HepG2 (cell line): ENCODE measurements at regions not wholly inside any gene's neighbourhood (a gene's known extent, or its start where the extent isn't known, plus 50 kb on each side); places are given as distances from the start of the nearest gene placed in this dataset.

Experiments
- ATAC-seq: fragments of 200-7000 bp; cut with Tn5 transposase; 3 replicates; pipeline ENCODE4 v1.9.1; 2020; ENCODE audit warnings: mild to moderate bottlenecking, moderate library complexity
- BruUV-seq: library from RNA; stranded (reverse); fragments of 400-500 nt; replicated peaks from 2 replicates; lab custom pipeline; 2021; lab: Mats Ljungman, UMichigan
- CTCF ChIA-PET: fragments of 300-600 bp; formaldehyde crosslinking; extraction: SDS; loops from one replicate; lab custom pipeline; 2021; ENCODE audit warnings: low total read pairs, inconsistent platforms, low intra/inter-chr PET ratio; lab: Yijun Ruan, JAX
- POLR2A ChIA-PET: fragments of 350-600 bp; sonication (Branson Sonifier 250); formaldehyde crosslinking; loops from one replicate; lab custom pipeline; 2020; ENCODE audit warnings: antibody characterized with exemption, inconsistent platforms; lab: Yijun Ruan, JAX
- DNase-seq: peaks from one replicate; pipeline ENCODE4 v3.0.0-alpha.2; 2015; ENCODE audit warnings: low spot score
- FAIRE-seq: peaks from 3 replicates; lab custom pipeline; 2011; peaks lifted over from hg19 to GRCh38; lab: Jason Lieb, UNC
- H2AFZ ChIP-seq: one replicate; pipeline ENCODE4 v1.6.1; 2011; ENCODE audit warnings: low read length, inconsistent platforms
- H3K27ac ChIP-seq: fragments of 300-600 bp; 3 replicates; pipeline ENCODE4 v1.8.0; 2011; ENCODE audit warnings: mixed run types, mild to moderate bottlenecking, mixed read lengths, low read length, inconsistent platforms; ENCODE audit not compliant: insufficient read depth; ENCODE audit errors: extremely low read length
- H3K27me3 ChIP-seq, 2 experiments: fragments of 200-600 bp in 1 of 2; 2 replicates in 1 of 2; 3 replicates in 1 of 2; pipeline versions ENCODE4 v1.6.0 to v1.8.0; 2011; ENCODE audit warnings: low read length in 2 of 2, mild to moderate bottlenecking in 2 of 2, moderate library complexity in 2 of 2, inconsistent platforms in 1 of 2; ENCODE audit not compliant: insufficient read depth in 2 of 2, control insufficient read depth in 1 of 2
- H3K36me3 ChIP-seq, 2 experiments: fragments of 200-600 bp in 1 of 2; replicated peaks in 1 of 2; 2 replicates in 1 of 2; 3 replicates in 1 of 2; pipeline versions ENCODE4 v1.5.1 to v1.8.0; 2011; ENCODE audit warnings: low read length in 2 of 2, inconsistent platforms in 1 of 2; ENCODE audit not compliant: insufficient read depth in 2 of 2, control insufficient read depth in 1 of 2
- H3K4me1 ChIP-seq: 2 replicates; pipeline ENCODE4 v1.5.1; 2012; ENCODE audit warnings: low read length, inconsistent platforms; ENCODE audit not compliant: insufficient read depth
- H3K4me2 ChIP-seq: 2 replicates; pipeline ENCODE4 v1.6.0; 2011; ENCODE audit warnings: low read depth, low read length, inconsistent platforms
- H3K4me3 ChIP-seq, 3 experiments: fragments of 200-600 bp in 1 of 3; sonication (generic), shearing (Covaris generic) in 1 of 3; replicated peaks in 1 of 3; 2 replicates each; pipeline ENCODE4 v1.5.1; 2011 to 2016; ENCODE audit warnings: low read length in 3 of 3, inconsistent platforms in 2 of 3, low read depth in 2 of 3, mild to moderate bottlenecking in 2 of 3, control low read depth in 1 of 3, mixed read lengths in 1 of 3; ENCODE audit not compliant: insufficient read depth in 1 of 3
- H3K79me2 ChIP-seq: one replicate; pipeline ENCODE4 v1.6.1; 2011; ENCODE audit warnings: low read length, inconsistent platforms; ENCODE audit not compliant: insufficient read depth
- H3K9ac ChIP-seq: 2 replicates; pipeline ENCODE4 v1.6.0; 2011; ENCODE audit warnings: mild to moderate bottlenecking, low read depth, low read length, inconsistent platforms; ENCODE audit not compliant: insufficient read depth
- H3K9me3 ChIP-seq: 2 replicates; pipeline ENCODE4 v1.5.1; 2012; ENCODE audit warnings: mild to moderate bottlenecking, low read length
- H4K20me1 ChIP-seq: 2 replicates; pipeline ENCODE4 v1.6.0; 2011; ENCODE audit warnings: inconsistent platforms, mild to moderate bottlenecking, low read length, moderate library complexity; ENCODE audit not compliant: insufficient read depth
- EED ChIP-seq: sonication (generic); formaldehyde crosslinking; IDR thresholded peaks from 2 replicates; pipeline ENCODE4 v1.5.0; 2020; ENCODE audit warnings: mild to moderate bottlenecking, missing genetic modification reagents
- KLF6 ChIP-seq: IDR thresholded peaks from 2 replicates; pipeline ENCODE4 v1.8.0; 2016; ENCODE audit warnings: missing biosample characterization, missing genetic modification reagents
- KLF9 ChIP-seq: IDR thresholded peaks from 2 replicates; pipeline ENCODE4 v1.6.1; 2016; ENCODE audit warnings: low read depth
- MIXL1 ChIP-seq: IDR thresholded peaks from 2 replicates; pipeline ENCODE4 v1.6.1; 2016
- PITX1 ChIP-seq: sonication (generic); formaldehyde crosslinking; IDR thresholded peaks from 2 replicates; pipeline ENCODE4 v1.5.1; 2020; ENCODE audit warnings: mild to moderate bottlenecking, missing genetic modification reagents
- ZNF724P ChIP-seq: sonication (generic); formaldehyde crosslinking; IDR thresholded peaks from 2 replicates; pipeline ENCODE4 v1.8.0; 2022; ENCODE audit warnings: missing genetic modification reagents, borderline replicate concordance
- WGBS: methylation state at CpG from one replicate; pipeline ENCODE4 v1.1.6; 2017; ENCODE audit warnings: low lambda C conversion rate; 5-methylcytosine and 5-hydroxymethylcytosine counted together
- in situ Hi-C: cut with HindIII; loops from 2 replicates; pipeline ENCODE4 v1.10.0; 2017; ENCODE audit warnings: low pct_unique_long_range_greater_than_20kb; ENCODE audit not compliant: extremely low pct_ligation_motif_present
- intact Hi-C: fragments of 100-400 bp; cut with micrococcal nuclease; formaldehyde crosslinking; loops from one replicate; pipeline ENCODE4 v1.10.0; 2022; ENCODE audit not compliant: unreplicated experiment

- intact Hi-C loops (no loop called here), in situ Hi-C loops (no loop called here)
- ATAC-seq (no peak), DNase-seq (no peak), FAIRE-seq (no peak)
- H3K4me1 ChIP-seq: no peaks in the 10 kb centered on the region
- no peaks in the 10 kb centered on the region; a peak in 1 of 5 replicates for H3K27me3 ChIP-seq
- H3K4me3 ChIP-seq: no peak overlapping the region
- H3K9ac ChIP-seq: no peak overlapping the region
- no peak overlapping the region for H3K4me2 ChIP-seq
- H3K79me2 ChIP-seq: no peaks in the 10 kb centered on the region
- ChIA-PET CTCF (no interaction called here), POLR2A (no interaction called here)
- no peaks in the 10 kb centered on the region for H4K20me1 ChIP-seq
- H3K36me3 ChIP-seq: no peaks in the 10 kb centered on the region
- WGBS: 20% methylated on average over 3 of the region's 3 CpGs
- TF ChIP-seq KLF9 (CRISPR knock-in tag): no peak
- no TSS peak for BruUV-seq
- H2AFZ ChIP-seq: no peak overlapping the region
- no peak overlapping the region for H3K27ac ChIP-seq
- no peaks in the 10 kb centered on the region for H3K9me3 ChIP-seq
These were observed 92.5 kb downstream of the GASK1B start for GRCh38 chr4:158080354-158080753.

DNA sequence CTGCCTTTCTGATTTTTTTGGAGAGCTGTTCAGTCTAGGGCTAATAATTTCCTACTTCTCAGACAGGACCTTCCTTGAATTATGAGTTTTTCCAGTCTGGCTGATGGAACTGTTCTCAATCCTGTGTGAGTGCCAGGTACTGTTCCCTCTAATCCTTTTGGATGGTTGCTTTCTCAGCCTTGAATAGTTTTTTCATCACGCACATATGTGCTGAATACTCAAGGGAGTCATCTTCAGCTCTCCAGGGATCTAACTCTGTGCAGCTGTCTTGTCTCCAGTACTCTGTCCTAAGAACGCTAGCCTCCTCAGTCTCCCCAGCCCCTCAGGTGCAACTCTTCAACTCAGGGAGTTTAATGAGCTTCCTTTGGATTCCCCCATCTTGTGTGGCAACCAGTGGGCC lies 93.2 kb downstream of the GASK1B start:
- H2AFZ ChIP-seq: no peak overlapping the region
- no peak for TF ChIP-seq EED (CRISPR knock-in tag)
- no peak for TF ChIP-seq KLF6 (CRISPR knock-in tag)
- no peak for TF ChIP-seq MIXL1 (CRISPR knock-in tag)
- no peak for TF ChIP-seq PITX1
- no peak for TF ChIP-seq ZNF724P (CRISPR knock-in tag)
- no peak overlapping the region for H3K9ac ChIP-seq
- ATAC-seq: no peak
- no peaks in the 10 kb centered on the region for H3K9me3 ChIP-seq
- H3K79me2 ChIP-seq: no peaks in the 10 kb centered on the region
- no peaks in the 10 kb centered on the region; a peak in 1 of 5 replicates for H3K27me3 ChIP-seq
- H3K36me3 ChIP-seq: no peaks in the 10 kb centered on the region
- H4K20me1 ChIP-seq: no peaks in the 10 kb centered on the region
- no peaks in the 10 kb centered on the region for H3K4me1 ChIP-seq
- in situ Hi-C loops (no loop called here), intact Hi-C loops (no loop called here)
- no peak for FAIRE-seq
- H3K4me3 ChIP-seq: no peak overlapping the region
- no TSS peak for BruUV-seq
- POLR2A ChIA-PET: no interaction called here
- no peak for DNase-seq
- WGBS: 50% methylated on average over 2 of the region's 2 CpGs
- H3K27ac ChIP-seq: no peak overlapping the region
- H3K4me2 ChIP-seq: no peak overlapping the region
- CTCF ChIA-PET: no interaction called here
